ENCODE measurements at regions not wholly inside any gene's neighbourhood (a gene's known extent, or its start where the extent isn't known, plus 50 kb on each side); places are given as distances from the start of the nearest gene placed in this dataset.
A peak's percentile ranks its signal among the peaks of the same experiment; 100 is the strongest.

GRCh38 chr11:69382131-69383128, 88.5 kb downstream of the MYEOV start:
- POLR2A ChIA-PET (ENCODE audit: low non-redundant PET) = no interaction called here
- CTCF ChIA-PET = no interaction called here
- H3K36me3 ChIP-seq (ENCODE audit: insufficient read depth, low read length, poor library complexity, severe bottlenecking) = no peaks in the 10 kb centered on the region
- H3K4me1 ChIP-seq (ENCODE audit: insufficient read depth, low read length, poor library complexity, severe bottlenecking) = peaks cover 7% of the 10 kb centered on the region
- no TSS peak for BruUV-seq (replicated peaks)
- intact Hi-C loops (cut with micrococcal nuclease; ENCODE audit: unreplicated experiment) = no loop called here
- H3K27ac ChIP-seq (ENCODE audit: low read depth, low read length, poor library complexity, severe bottlenecking) = peak overlapping the region; percentile 41
- peaks cover 5% of the 10 kb centered on the region for H3K9me3 ChIP-seq (ENCODE audit: low read depth, low read length, poor library complexity, severe bottlenecking)
- TF ChIP-seq CTCF (conservative IDR thresholded peaks at IDR 0.05; ENCODE audit: low read depth, low read length) (no peak), EZH2 (IDR thresholded peaks at IDR 0.05; ENCODE audit: borderline replicate concordance, low read depth, low read length, poor library complexity, severe bottlenecking) (no peak)
- H3K27me3 ChIP-seq (replicated peaks; ENCODE audit: insufficient read depth, low read depth, low read length, poor library complexity) = no peaks in the 10 kb centered on the region
- no peak for DNase-seq (ENCODE audit: low spot score)
- H3K4me3 ChIP-seq (ENCODE audit: low read depth, low read length, poor library complexity, severe bottlenecking) = no peak overlapping the region

DNA sequence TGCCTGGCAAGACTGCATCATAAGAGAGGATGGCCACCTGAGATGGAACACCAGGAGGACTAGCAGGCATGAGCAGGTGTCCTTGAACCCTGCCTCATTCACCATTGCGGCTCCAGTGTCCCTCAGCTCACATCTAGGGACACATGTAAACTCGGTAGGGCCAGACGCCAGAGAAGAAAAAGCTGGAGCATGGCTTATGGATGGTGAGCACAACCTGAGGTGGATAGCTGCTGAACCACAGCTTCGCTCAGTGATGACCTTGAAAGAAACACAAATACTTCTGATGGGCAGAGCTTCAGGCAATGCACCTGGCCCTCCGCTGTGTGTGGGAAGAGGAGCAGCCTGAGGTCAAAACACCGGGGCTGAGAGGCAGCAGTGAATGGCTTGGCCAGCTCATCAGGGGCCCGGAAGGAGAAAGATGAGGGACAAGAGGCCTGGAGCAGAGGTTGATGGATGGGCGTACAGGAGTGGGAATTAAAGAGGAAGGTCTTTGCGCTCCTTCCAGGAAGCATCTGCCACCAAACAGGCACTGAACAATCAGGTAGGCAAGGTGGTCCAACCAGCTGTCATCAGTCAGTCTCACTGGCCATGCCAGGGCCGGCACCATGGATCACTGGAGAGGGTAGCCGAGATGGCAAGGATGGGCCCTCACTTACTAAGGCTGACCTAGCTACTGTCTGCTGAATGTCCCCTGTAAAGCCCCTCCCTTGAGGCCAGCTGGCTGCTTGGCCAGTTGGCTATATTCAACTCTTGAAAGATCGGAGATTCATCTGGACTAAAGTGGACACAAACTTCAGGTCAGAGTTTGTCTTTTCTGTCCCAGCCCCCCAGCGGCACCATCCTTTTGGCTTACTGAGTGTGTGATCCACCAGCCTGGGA, 89.7 kb downstream of the MYEOV start:
- Histone ChIP-seq H3K9me3 (ENCODE audit: low read depth, low read length, poor library complexity, severe bottlenecking) (peaks cover 16% of the 10 kb centered on the region), H3K27ac (ENCODE audit: low read depth, low read length, poor library complexity, severe bottlenecking) (peak overlapping the region; percentile 16), H3K4me1 (ENCODE audit: insufficient read depth, low read length, poor library complexity, severe bottlenecking) (peaks cover 7% of the 10 kb centered on the region), H3K27me3 (replicated peaks; ENCODE audit: insufficient read depth, low read depth, low read length, poor library complexity) (no peaks in the 10 kb centered on the region), H3K36me3 (ENCODE audit: insufficient read depth, low read length, poor library complexity, severe bottlenecking) (no peaks in the 10 kb centered on the region), H3K4me3 (ENCODE audit: low read depth, low read length, poor library complexity, severe bottlenecking) (no peak overlapping the region)
- POLR2A ChIA-PET (ENCODE audit: low non-redundant PET) = no interaction called here
- no peak for TF ChIP-seq CTCF (conservative IDR thresholded peaks at IDR 0.05; ENCODE audit: low read depth, low read length)
- no peak for TF ChIP-seq EZH2 (IDR thresholded peaks at IDR 0.05; ENCODE audit: borderline replicate concordance, low read depth, low read length, poor library complexity, severe bottlenecking)
- DNase-seq (ENCODE audit: low spot score) = no peak
- BruUV-seq (replicated peaks) = no TSS peak
- CTCF ChIA-PET = no interaction called here
- intact Hi-C loops (cut with micrococcal nuclease; ENCODE audit: unreplicated experiment) = no loop called here

- no peak for DNase-seq (ENCODE audit: low spot score)
- Histone ChIP-seq H3K36me3 (ENCODE audit: insufficient read depth, low read length, poor library complexity, severe bottlenecking) (no peaks in the 10 kb centered on the region), H3K4me3 (ENCODE audit: low read depth, low read length, poor library complexity, severe bottlenecking) (no peak overlapping the region), H3K4me1 (ENCODE audit: insufficient read depth, low read length, poor library complexity, severe bottlenecking) (peaks cover 4% of the 10 kb centered on the region), H3K9me3 (ENCODE audit: low read depth, low read length, poor library complexity, severe bottlenecking) (peaks cover 20% of the 10 kb centered on the region), H3K27me3 (replicated peaks; ENCODE audit: insufficient read depth, low read depth, low read length, poor library complexity) (no peaks in the 10 kb centered on the region), H3K27ac (ENCODE audit: low read depth, low read length, poor library complexity, severe bottlenecking) (peak overlapping the region; percentile 16)
- POLR2A ChIA-PET (ENCODE audit: low non-redundant PET) = no interaction called here
- BruUV-seq (replicated peaks) = no TSS peak
- CTCF ChIA-PET = no interaction called here
- no peak for TF ChIP-seq EZH2 (IDR thresholded peaks at IDR 0.05; ENCODE audit: borderline replicate concordance, low read depth, low read length, poor library complexity, severe bottlenecking)
- no peak for TF ChIP-seq CTCF (conservative IDR thresholded peaks at IDR 0.05; ENCODE audit: low read depth, low read length)
- intact Hi-C loops (cut with micrococcal nuclease; ENCODE audit: unreplicated experiment) = no loop called here
Measured at GRCh38 chr11:69384251-69385143, 90.5 kb downstream of the MYEOV start.
